ENCODE measurements at regions not wholly inside any gene's neighbourhood (a gene's known extent, or its start where the extent isn't known, plus 50 kb on each side); places are given as distances from the start of the nearest gene placed in this dataset.

GRCh38 chr9:1591310-1591709 lies 423.8 kb upstream of the SMARCA2 start:
- no peaks in the 10 kb centered on the region for H3K27me3 ChIP-seq (ENCODE audit: control insufficient read depth in 1 of 2, insufficient read depth in 2 of 2, low read length in 2 of 2)
- no peak overlapping the region for H3K27ac ChIP-seq (ENCODE audit: low read depth, low read length)

GRCh38 chr9:1598270-1598669 lies 416.9 kb upstream of the SMARCA2 start:
- Histone ChIP-seq H3K9ac (ENCODE audit: low read length) (no peak overlapping the region), H3K4me1 (ENCODE audit: insufficient read depth, low read length) (no peaks in the 10 kb centered on the region), H3K27ac (ENCODE audit: low read depth, low read length) (no peak overlapping the region), H3K36me3 (ENCODE audit: insufficient read depth, low read length) (no peaks in the 10 kb centered on the region), H3K27me3 (ENCODE audit: control insufficient read depth in 1 of 2, insufficient read depth in 2 of 2, low read length in 2 of 2) (no peaks in the 10 kb centered on the region), H3K4me3 (ENCODE audit: low read depth in 1 of 2, low read length in 2 of 2) (no peak overlapping the region), H3K9me3 (ENCODE audit: low read length) (no peaks in the 10 kb centered on the region)

More at GRCh38 chr9:1591310-1591709, 423.8 kb upstream of the SMARCA2 start:
- H3K9me3 ChIP-seq (ENCODE audit: low read length) = no peaks in the 10 kb centered on the region
- no peaks in the 10 kb centered on the region for H3K4me1 ChIP-seq (ENCODE audit: insufficient read depth, low read length)
- no peaks in the 10 kb centered on the region for H3K36me3 ChIP-seq (ENCODE audit: insufficient read depth, low read length)
- no peak overlapping the region for H3K4me3 ChIP-seq (ENCODE audit: low read depth in 1 of 2, low read length in 2 of 2)
- H3K9ac ChIP-seq (ENCODE audit: low read length) = no peak overlapping the region

GRCh38 chr9:1599961-1600360 lies 415.2 kb upstream of the SMARCA2 start:
- no peaks in the 10 kb centered on the region for H3K36me3 ChIP-seq (ENCODE audit: insufficient read depth, low read length)
- no peak overlapping the region for H3K27ac ChIP-seq (ENCODE audit: low read depth, low read length)
- no peak overlapping the region for H3K9ac ChIP-seq (ENCODE audit: low read length)
- H3K27me3 ChIP-seq (ENCODE audit: control insufficient read depth in 1 of 2, insufficient read depth in 2 of 2, low read length in 2 of 2) = no peaks in the 10 kb centered on the region
- no peaks in the 10 kb centered on the region for H3K4me1 ChIP-seq (ENCODE audit: insufficient read depth, low read length)
- no peaks in the 10 kb centered on the region for H3K9me3 ChIP-seq (ENCODE audit: low read length)
- no peak overlapping the region for H3K4me3 ChIP-seq (ENCODE audit: low read depth in 1 of 2, low read length in 2 of 2)

- H3K9ac ChIP-seq (ENCODE audit: low read length) = no peak overlapping the region
- H3K4me3 ChIP-seq (ENCODE audit: low read depth in 1 of 2, low read length in 2 of 2) = no peak overlapping the region
- H3K27me3 ChIP-seq (ENCODE audit: control insufficient read depth in 1 of 2, insufficient read depth in 2 of 2, low read length in 2 of 2) = peaks cover 0 to 6% of the 10 kb centered on the region in 2 donors
- no peak overlapping the region for H3K27ac ChIP-seq (ENCODE audit: low read depth, low read length)
- no peaks in the 10 kb centered on the region for H3K4me1 ChIP-seq (ENCODE audit: insufficient read depth, low read length)
- H3K9me3 ChIP-seq (ENCODE audit: low read length) = no peaks in the 10 kb centered on the region
- H3K36me3 ChIP-seq (ENCODE audit: insufficient read depth, low read length) = no peaks in the 10 kb centered on the region
Measured at GRCh38 chr9:1604942-1605560, 410.1 kb upstream of the SMARCA2 start.

GRCh38 chr9:1606253-1606652 lies 408.9 kb upstream of the SMARCA2 start:
- H3K9ac ChIP-seq (ENCODE audit: low read length) = no peak overlapping the region
- H3K36me3 ChIP-seq (ENCODE audit: insufficient read depth, low read length) = no peaks in the 10 kb centered on the region
- H3K9me3 ChIP-seq (ENCODE audit: low read length) = no peaks in the 10 kb centered on the region

GRCh38 chr9:1612886-1613285 lies 402.3 kb upstream of the SMARCA2 start:
- Histone ChIP-seq H3K9ac (ENCODE audit: low read length) (no peak overlapping the region), H3K9me3 (ENCODE audit: low read length) (no peaks in the 10 kb centered on the region), H3K27me3 (ENCODE audit: control insufficient read depth in 1 of 2, insufficient read depth in 2 of 2, low read length in 2 of 2) (no peaks in the 10 kb centered on the region), H3K4me1 (ENCODE audit: insufficient read depth, low read length) (no peaks in the 10 kb centered on the region), H3K36me3 (ENCODE audit: insufficient read depth, low read length) (no peaks in the 10 kb centered on the region), H3K27ac (ENCODE audit: low read depth, low read length) (no peak overlapping the region), H3K4me3 (ENCODE audit: low read depth in 1 of 2, low read length in 2 of 2) (no peak overlapping the region)

More at GRCh38 chr9:1606253-1606652, 408.9 kb upstream of the SMARCA2 start:
- no peak overlapping the region for H3K4me3 ChIP-seq (ENCODE audit: low read depth in 1 of 2, low read length in 2 of 2)
- no peak overlapping the region for H3K27ac ChIP-seq (ENCODE audit: low read depth, low read length)
- peaks cover 0 to 6% of the 10 kb centered on the region in 2 donors for H3K27me3 ChIP-seq (ENCODE audit: control insufficient read depth in 1 of 2, insufficient read depth in 2 of 2, low read length in 2 of 2)
- no peaks in the 10 kb centered on the region for H3K4me1 ChIP-seq (ENCODE audit: insufficient read depth, low read length)

- no peak overlapping the region for H3K9ac ChIP-seq (ENCODE audit: low read length)
- H3K4me1 ChIP-seq (ENCODE audit: insufficient read depth, low read length) = no peaks in the 10 kb centered on the region
- H3K27ac ChIP-seq (ENCODE audit: low read depth, low read length) = no peak overlapping the region
- no peaks in the 10 kb centered on the region for H3K27me3 ChIP-seq (ENCODE audit: control insufficient read depth in 1 of 2, insufficient read depth in 2 of 2, low read length in 2 of 2)
- H3K9me3 ChIP-seq (ENCODE audit: low read length) = no peaks in the 10 kb centered on the region
- H3K4me3 ChIP-seq (ENCODE audit: low read depth in 1 of 2, low read length in 2 of 2) = no peak overlapping the region
- H3K36me3 ChIP-seq (ENCODE audit: insufficient read depth, low read length) = no peaks in the 10 kb centered on the region
Measured at GRCh38 chr9:1617419-1617818, 397.7 kb upstream of the SMARCA2 start.

- Histone ChIP-seq H3K27me3 (ENCODE audit: control insufficient read depth in 1 of 2, insufficient read depth in 2 of 2, low read length in 2 of 2) (no peaks in the 10 kb centered on the region), H3K27ac (ENCODE audit: low read depth, low read length) (no peak overlapping the region), H3K36me3 (ENCODE audit: insufficient read depth, low read length) (no peaks in the 10 kb centered on the region), H3K9ac (ENCODE audit: low read length) (no peak overlapping the region), H3K4me1 (ENCODE audit: insufficient read depth, low read length) (no peaks in the 10 kb centered on the region), H3K9me3 (ENCODE audit: low read length) (no peaks in the 10 kb centered on the region), H3K4me3 (ENCODE audit: low read depth in 1 of 2, low read length in 2 of 2) (no peak overlapping the region)
Measured at GRCh38 chr9:1619915-1620710, 395.0 kb upstream of the SMARCA2 start.

GRCh38 chr9:1637401-1637800 lies 377.7 kb upstream of the SMARCA2 start:
- no peaks in the 10 kb centered on the region for H3K27me3 ChIP-seq (ENCODE audit: control insufficient read depth in 1 of 2, insufficient read depth in 2 of 2, low read length in 2 of 2)
- no peak overlapping the region for H3K27ac ChIP-seq (ENCODE audit: low read depth, low read length)
- H3K4me1 ChIP-seq (ENCODE audit: insufficient read depth, low read length) = no peaks in the 10 kb centered on the region
- H3K36me3 ChIP-seq (ENCODE audit: insufficient read depth, low read length) = no peaks in the 10 kb centered on the region
- H3K9me3 ChIP-seq (ENCODE audit: low read length) = no peaks in the 10 kb centered on the region
- H3K9ac ChIP-seq (ENCODE audit: low read length) = no peak overlapping the region
- H3K4me3 ChIP-seq (ENCODE audit: low read depth in 1 of 2, low read length in 2 of 2) = no peak overlapping the region

- no peaks in the 10 kb centered on the region for H3K36me3 ChIP-seq (ENCODE audit: insufficient read depth, low read length)
- H3K4me3 ChIP-seq (ENCODE audit: low read depth in 1 of 2, low read length in 2 of 2) = no peak overlapping the region
- H3K27ac ChIP-seq (ENCODE audit: low read depth, low read length) = no peak overlapping the region
- no peaks in the 10 kb centered on the region for H3K27me3 ChIP-seq (ENCODE audit: control insufficient read depth in 1 of 2, insufficient read depth in 2 of 2, low read length in 2 of 2)
- H3K4me1 ChIP-seq (ENCODE audit: insufficient read depth, low read length) = no peaks in the 10 kb centered on the region
- no peaks in the 10 kb centered on the region for H3K9me3 ChIP-seq (ENCODE audit: low read length)
- H3K9ac ChIP-seq (ENCODE audit: low read length) = no peak overlapping the region
Measured at GRCh38 chr9:1639166-1639565, 376.0 kb upstream of the SMARCA2 start.

- no peaks in the 10 kb centered on the region for H3K27me3 ChIP-seq (ENCODE audit: control insufficient read depth in 1 of 2, insufficient read depth in 2 of 2, low read length in 2 of 2)
- no peaks in the 10 kb centered on the region for H3K36me3 ChIP-seq (ENCODE audit: insufficient read depth, low read length)
Measured at GRCh38 chr9:1647776-1648175, 367.4 kb upstream of the SMARCA2 start.

GRCh38 chr9:1653282-1653681 lies 361.9 kb upstream of the SMARCA2 start:
- Histone ChIP-seq H3K9me3 (ENCODE audit: low read length) (no peaks in the 10 kb centered on the region), H3K27ac (ENCODE audit: low read depth, low read length) (no peak overlapping the region), H3K4me3 (ENCODE audit: low read depth in 1 of 2, low read length in 2 of 2) (no peak overlapping the region), H3K36me3 (ENCODE audit: insufficient read depth, low read length) (no peaks in the 10 kb centered on the region), H3K27me3 (ENCODE audit: control insufficient read depth in 1 of 2, insufficient read depth in 2 of 2, low read length in 2 of 2) (no peaks in the 10 kb centered on the region), H3K9ac (ENCODE audit: low read length) (no peak overlapping the region), H3K4me1 (ENCODE audit: insufficient read depth, low read length) (no peaks in the 10 kb centered on the region)

More at GRCh38 chr9:1647776-1648175, 367.4 kb upstream of the SMARCA2 start:
- no peaks in the 10 kb centered on the region for H3K9me3 ChIP-seq (ENCODE audit: low read length)
- no peaks in the 10 kb centered on the region for H3K4me1 ChIP-seq (ENCODE audit: insufficient read depth, low read length)
- no peak overlapping the region for H3K9ac ChIP-seq (ENCODE audit: low read length)
- no peak overlapping the region for H3K4me3 ChIP-seq (ENCODE audit: low read depth in 1 of 2, low read length in 2 of 2)
- H3K27ac ChIP-seq (ENCODE audit: low read depth, low read length) = no peak overlapping the region

Data from muscle layer of colon (tissue), 2 donors.